ENCODE measurements at regions not wholly inside any gene's neighbourhood (a gene's known extent, or its start where the extent isn't known, plus 50 kb on each side); places are given as distances from the start of the nearest gene placed in this dataset.

- ChIA-PET CTCF (no interaction called here), POLR2A (interaction anchor here (0.9 kb wide), 1 partner anchor 26 kb away, joined by 3 read pairs; no protein-coding TSS in a partner anchor)
- Histone ChIP-seq H3K36me3 (ENCODE audit: control insufficient read depth in 2 of 2, insufficient read depth in 1 of 2, low read length in 2 of 2) (no peaks in the 10 kb centered on the region), H3K4me1 (ENCODE audit: control insufficient read depth, insufficient read depth, low read length) (no peaks in the 10 kb centered on the region), H3K27ac (ENCODE audit: extremely low read depth, low read depth, low read length) (no peak overlapping the region), H3K9me3 (ENCODE audit: control insufficient read depth, insufficient read depth, low read depth, low read length) (no peaks in the 10 kb centered on the region), H3K4me3 (ENCODE audit: low read depth, low read length) (no peak overlapping the region)
- TF ChIP-seq, protein P1, sequence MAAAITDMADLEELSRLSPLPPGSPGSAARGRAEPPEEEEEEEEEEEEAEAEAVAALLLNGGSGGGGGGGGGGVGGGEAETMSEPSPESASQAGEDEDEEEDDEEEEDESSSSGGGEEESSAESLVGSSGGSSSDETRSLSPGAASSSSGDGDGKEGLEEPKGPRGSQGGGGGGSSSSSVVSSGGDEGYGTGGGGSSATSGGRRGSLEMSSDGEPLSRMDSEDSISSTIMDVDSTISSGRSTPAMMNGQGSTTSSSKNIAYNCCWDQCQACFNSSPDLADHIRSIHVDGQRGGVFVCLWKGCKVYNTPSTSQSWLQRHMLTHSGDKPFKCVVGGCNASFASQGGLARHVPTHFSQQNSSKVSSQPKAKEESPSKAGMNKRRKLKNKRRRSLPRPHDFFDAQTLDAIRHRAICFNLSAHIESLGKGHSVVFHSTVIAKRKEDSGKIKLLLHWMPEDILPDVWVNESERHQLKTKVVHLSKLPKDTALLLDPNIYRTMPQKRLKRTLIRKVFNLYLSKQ (tag by site-specific recombination; IDR thresholded peaks at IDR 0.05; ENCODE audit: borderline replicate concordance), result no peak
- TF ChIP-seq KLF16 (tag by site-specific recombination; IDR thresholded peaks at IDR 0.05), result no peak
- TF ChIP-seq EGR2 (tag by site-specific recombination; IDR thresholded peaks at IDR 0.05; ENCODE audit: low read depth), result no peak
- no peak for TF ChIP-seq SALL2 (tag by site-specific recombination; IDR thresholded peaks at IDR 0.05; ENCODE audit: borderline replicate concordance)
- TF ChIP-seq HOXD13 (CRISPR knock-in tag; IDR thresholded peaks at IDR 0.05; ENCODE audit: borderline replicate concordance), result no peak
- no peak for TF ChIP-seq ZNF221 (tag by site-specific recombination; IDR thresholded peaks at IDR 0.05; ENCODE audit: borderline replicate concordance)
- TF ChIP-seq KLF8 (tag by site-specific recombination; IDR thresholded peaks at IDR 0.05), result no peak
- TF ChIP-seq HOXC10 (CRISPR knock-in tag; IDR thresholded peaks at IDR 0.05), result no peak
- TF ChIP-seq, protein P2, sequence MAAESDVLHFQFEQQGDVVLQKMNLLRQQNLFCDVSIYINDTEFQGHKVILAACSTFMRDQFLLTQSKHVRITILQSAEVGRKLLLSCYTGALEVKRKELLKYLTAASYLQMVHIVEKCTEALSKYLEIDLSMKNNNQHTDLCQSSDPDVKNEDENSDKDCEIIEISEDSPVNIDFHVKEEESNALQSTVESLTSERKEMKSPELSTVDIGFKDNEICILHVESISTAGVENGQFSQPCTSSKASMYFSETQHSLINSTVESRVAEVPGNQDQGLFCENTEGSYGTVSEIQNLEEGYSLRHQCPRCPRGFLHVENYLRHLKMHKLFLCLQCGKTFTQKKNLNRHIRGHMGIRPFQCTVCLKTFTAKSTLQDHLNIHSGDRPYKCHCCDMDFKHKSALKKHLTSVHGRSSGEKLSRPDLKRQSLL (tag by site-specific recombination; IDR thresholded peaks at IDR 0.05), result no peak
- no peak for TF ChIP-seq ZNF558 (tag by site-specific recombination; IDR thresholded peaks at IDR 0.05)
- TF ChIP-seq ZNF394 (tag by site-specific recombination; IDR thresholded peaks at IDR 0.05; ENCODE audit: borderline replicate concordance), result no peak
- TF ChIP-seq ZFHX2 (tag by site-specific recombination; conservative IDR thresholded peaks at IDR 0.05), result no peak
- TF ChIP-seq, protein P3, sequence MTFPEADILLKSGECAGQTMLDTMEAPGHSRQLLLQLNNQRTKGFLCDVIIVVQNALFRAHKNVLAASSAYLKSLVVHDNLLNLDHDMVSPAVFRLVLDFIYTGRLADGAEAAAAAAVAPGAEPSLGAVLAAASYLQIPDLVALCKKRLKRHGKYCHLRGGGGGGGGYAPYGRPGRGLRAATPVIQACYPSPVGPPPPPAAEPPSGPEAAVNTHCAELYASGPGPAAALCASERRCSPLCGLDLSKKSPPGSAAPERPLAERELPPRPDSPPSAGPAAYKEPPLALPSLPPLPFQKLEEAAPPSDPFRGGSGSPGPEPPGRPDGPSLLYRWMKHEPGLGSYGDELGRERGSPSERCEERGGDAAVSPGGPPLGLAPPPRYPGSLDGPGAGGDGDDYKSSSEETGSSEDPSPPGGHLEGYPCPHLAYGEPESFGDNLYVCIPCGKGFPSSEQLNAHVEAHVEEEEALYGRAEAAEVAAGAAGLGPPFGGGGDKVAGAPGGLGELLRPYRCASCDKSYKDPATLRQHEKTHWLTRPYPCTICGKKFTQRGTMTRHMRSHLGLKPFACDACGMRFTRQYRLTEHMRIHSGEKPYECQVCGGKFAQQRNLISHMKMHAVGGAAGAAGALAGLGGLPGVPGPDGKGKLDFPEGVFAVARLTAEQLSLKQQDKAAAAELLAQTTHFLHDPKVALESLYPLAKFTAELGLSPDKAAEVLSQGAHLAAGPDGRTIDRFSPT (tag by site-specific recombination; IDR thresholded peaks at IDR 0.05), result no peak
- TF ChIP-seq, protein P4, sequence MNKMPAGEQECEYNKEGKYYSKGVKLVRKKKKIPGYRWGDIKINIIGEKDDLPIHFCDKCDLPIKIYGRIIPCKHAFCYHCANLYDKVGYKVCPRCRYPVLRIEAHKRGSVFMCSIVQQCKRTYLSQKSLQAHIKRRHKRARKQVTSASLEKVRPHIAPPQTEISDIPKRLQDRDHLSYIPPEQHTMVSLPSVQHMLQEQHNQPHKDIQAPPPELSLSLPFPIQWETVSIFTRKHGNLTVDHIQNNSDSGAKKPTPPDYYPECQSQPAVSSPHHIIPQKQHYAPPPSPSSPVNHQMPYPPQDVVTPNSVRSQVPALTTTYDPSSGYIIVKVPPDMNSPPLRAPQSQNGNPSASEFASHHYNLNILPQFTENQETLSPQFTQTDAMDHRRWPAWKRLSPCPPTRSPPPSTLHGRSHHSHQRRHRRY (tag by site-specific recombination; IDR thresholded peaks at IDR 0.05), result no peak
- no peak for TF ChIP-seq ZNF302 (tag by site-specific recombination; IDR thresholded peaks at IDR 0.05; ENCODE audit: low read depth)
- TF ChIP-seq ZBTB17 (tag by site-specific recombination; IDR thresholded peaks at IDR 0.05), result no peak
- TF ChIP-seq ZBTB21 (tag by site-specific recombination; IDR thresholded peaks at IDR 0.05), result no peak
- TF ChIP-seq GLI2 (tag by site-specific recombination; IDR thresholded peaks at IDR 0.05; ENCODE audit: borderline replicate concordance, low read depth), result no peak
- no peak for TF ChIP-seq ZNF280C (tag by site-specific recombination; IDR thresholded peaks at IDR 0.05)
These were observed 657.9 kb downstream of the NYAP2 start for GRCh38 chr2:226057365-226057764.
